Neural cell (in vitro differentiated cells): ENCODE measurements at regions not wholly inside any gene's neighbourhood (a gene's known extent, or its start where the extent isn't known, plus 50 kb on each side); places are given as distances from the start of the nearest gene placed in this dataset.
"Not testable (repeated sequence)": the region's sequence is repeated elsewhere in the genome, so short reads cannot be mapped to it uniquely, and the experiment has no call there.

Experiments
- H2AFZ ChIP-seq: fragments of 200-600, 300-800 bp; sonication (generic), shearing (Covaris generic); 2 replicates; pipeline ENCODE4 v1.6.0; 2014; ENCODE audit warnings: low read depth, mild to moderate bottlenecking, antibody characterized with exemption, low read length, moderate library complexity
- H3F3A ChIP-seq: fragments of 200-600 bp; shearing (Covaris generic); 2 replicates; pipeline ENCODE4 v1.6.1; 2016; ENCODE audit warnings: mild to moderate bottlenecking, moderate library complexity, mixed read lengths, antibody characterized with exemption, low read length; ENCODE audit not compliant: insufficient read depth, poor library complexity, severe bottlenecking
- H3K27ac ChIP-seq: fragments of 200-600, 300-800 bp; sonication (generic), shearing (Covaris generic); 2 replicates; pipeline ENCODE4 v1.5.1; 2014; ENCODE audit warnings: mild to moderate bottlenecking, low read length, moderate library complexity
- H3K27me3 ChIP-seq: fragments of 300-800, 200-600 bp; sonication (generic), shearing (Covaris generic); 2 replicates; pipeline ENCODE4 v1.6.0; 2014; ENCODE audit warnings: mild to moderate bottlenecking, low read depth, low read length, moderate library complexity; ENCODE audit not compliant: insufficient read depth
- H3K36me3 ChIP-seq: fragments of 300-800, 200-600 bp; sonication (generic), shearing (Covaris generic); 2 replicates; pipeline ENCODE4 v1.5.1; 2014; ENCODE audit warnings: mild to moderate bottlenecking, antibody characterized with exemption, low read length, moderate library complexity; ENCODE audit not compliant: insufficient read depth
- H3K4me2 ChIP-seq: fragments of 300-800, 200-600 bp; sonication (generic), shearing (Covaris generic); 2 replicates; pipeline ENCODE4 v1.6.0; 2014; ENCODE audit warnings: mild to moderate bottlenecking, low read length
- H3K4me3 ChIP-seq: fragments of 300-800, 200-600 bp; sonication (generic), shearing (Covaris generic); 2 replicates; pipeline ENCODE4 v1.5.1; 2014; ENCODE audit warnings: mild to moderate bottlenecking, low read length, moderate library complexity
- H3K79me2 ChIP-seq: fragments of 200-600 bp; shearing (Covaris generic); replicated peaks from 2 replicates; pipeline ENCODE4 v1.6.0; 2014; ENCODE audit warnings: mild to moderate bottlenecking, low read length, moderate library complexity; ENCODE audit not compliant: insufficient read depth
- H3K9ac ChIP-seq: fragments of 300-800, 200-600 bp; sonication (generic), shearing (Covaris generic); 2 replicates; pipeline ENCODE4 v1.6.1; 2016; ENCODE audit warnings: mild to moderate bottlenecking, low read length, mixed read lengths
- H3K9me2 ChIP-seq: fragments of 200-600 bp; shearing (Covaris generic); 2 replicates; pipeline ENCODE4 v1.6.1; 2016; ENCODE audit warnings: mild to moderate bottlenecking, low read length, mixed read lengths; ENCODE audit not compliant: insufficient read depth
- H3K9me3 ChIP-seq: fragments of 200-600, 300-800 bp; sonication (generic), shearing (Covaris generic); 2 replicates; pipeline ENCODE4 v1.6.1; 2016; ENCODE audit warnings: mild to moderate bottlenecking, mixed run types, low read length, moderate library complexity, mixed read lengths
- H4K20me1 ChIP-seq: fragments of 200-600 bp; shearing (Covaris generic); 2 replicates; pipeline ENCODE4 v1.6.1; 2016; ENCODE audit warnings: mild to moderate bottlenecking, mixed run types; ENCODE audit not compliant: insufficient read depth
- CTCF ChIP-seq: fragments of 450-650 bp; IDR thresholded peaks from 2 replicates; pipeline ENCODE4 v1.5.1; 2014; ENCODE audit warnings: antibody characterized with exemption, mild to moderate bottlenecking, moderate library complexity; ENCODE audit not compliant: poor library complexity, severe bottlenecking
- EP300 ChIP-seq: fragments of 450-650 bp; conservative IDR thresholded peaks from 2 replicates; pipeline ENCODE4 v1.6.1; 2014; ENCODE audit warnings: antibody characterized with exemption, mild to moderate bottlenecking, moderate library complexity; ENCODE audit not compliant: poor library complexity, severe bottlenecking
- EZH2 ChIP-seq: fragments of 200-600, 300-800 bp; shearing (Covaris generic), sonication (generic); IDR thresholded peaks from 2 replicates; pipeline ENCODE4 v1.6.1; 2014; ENCODE audit warnings: antibody characterized with exemption, low read length, borderline replicate concordance, mild to moderate bottlenecking; ENCODE audit not compliant: insufficient read depth, poor library complexity, severe bottlenecking
- MXI1 ChIP-seq: fragments of 450-650 bp; conservative IDR thresholded peaks from 2 replicates; pipeline ENCODE4 v1.6.1; 2014; ENCODE audit warnings: antibody characterized with exemption, mild to moderate bottlenecking; ENCODE audit not compliant: poor library complexity, severe bottlenecking
- POLR2AphosphoS5 ChIP-seq: IDR thresholded peaks from 2 replicates; pipeline ENCODE4 v1.6.1; 2012
- RAD21 ChIP-seq: fragments of 450-650 bp; conservative IDR thresholded peaks from 2 replicates; pipeline ENCODE4 v1.6.1; 2014; ENCODE audit warnings: antibody characterized with exemption, mild to moderate bottlenecking, moderate library complexity
- REST ChIP-seq: IDR thresholded peaks from 2 replicates; pipeline ENCODE4 v1.6.1; 2012; ENCODE audit warnings: borderline replicate concordance
- SMC3 ChIP-seq: fragments of 450-650 bp; conservative IDR thresholded peaks from 2 replicates; pipeline ENCODE4 v1.6.1; 2014; ENCODE audit warnings: antibody characterized with exemption, mild to moderate bottlenecking, moderate library complexity; ENCODE audit not compliant: poor library complexity
- TAF1 ChIP-seq: IDR thresholded peaks from 2 replicates; pipeline ENCODE4 v1.6.1; 2012; ENCODE audit warnings: low read depth

- H3K4me3 ChIP-seq: not testable (repeated sequence)
Measured at GRCh38 chr10:64702086-64702485, 1180.9 kb downstream of the REEP3 start.

GRCh38 chr10:64708884-64709681 lies 1187.9 kb downstream of the REEP3 start:
- Histone ChIP-seq H3K27ac (no peak overlapping the region), H3K36me3 (no peaks in the 10 kb centered on the region), H3K9ac (no peak overlapping the region), H3K27me3 (no peaks in the 10 kb centered on the region), H3K4me3 (no peak overlapping the region), H2AFZ (no peak overlapping the region), H3K4me2 (no peak overlapping the region), H3K9me3 (no peaks in the 10 kb centered on the region), H4K20me1 (no peaks in the 10 kb centered on the region), H3F3A (no peaks in the 10 kb centered on the region), H3K9me2 (no peaks in the 10 kb centered on the region), H3K79me2 (no peaks in the 10 kb centered on the region)
- TF ChIP-seq POLR2AphosphoS5: no peak
- no peak for TF ChIP-seq REST
- no peak for TF ChIP-seq CTCF
- no peak for TF ChIP-seq EP300
- TF ChIP-seq EZH2: no peak
- no peak for TF ChIP-seq RAD21
- TF ChIP-seq SMC3: no peak
- TF ChIP-seq TAF1: no peak

More at GRCh38 chr10:64702086-64702485, 1180.9 kb downstream of the REEP3 start:
- H3F3A ChIP-seq, H2AFZ ChIP-seq, H3K79me2 ChIP-seq, H3K9ac ChIP-seq, H4K20me1 ChIP-seq, H3K9me2 ChIP-seq, H3K27me3 ChIP-seq, H3K9me3 ChIP-seq, H3K27ac ChIP-seq, H3K36me3 ChIP-seq, H3K4me2 ChIP-seq: not testable (repeated sequence)

GRCh38 chr10:64726466-64726865 lies 1205.3 kb downstream of the REEP3 start:
- Histone ChIP-seq H3K4me3 (no peak overlapping the region), H3K79me2 (no peaks in the 10 kb centered on the region), H3K9ac (no peak overlapping the region), H3K36me3 (no peaks in the 10 kb centered on the region), H3K27ac (no peak overlapping the region), H3K4me2 (no peak overlapping the region), H4K20me1 (no peaks in the 10 kb centered on the region), H3K27me3 (no peaks in the 10 kb centered on the region), H2AFZ (no peak overlapping the region), H3K9me2 (no peaks in the 10 kb centered on the region), H3F3A (no peaks in the 10 kb centered on the region), H3K9me3 (no peaks in the 10 kb centered on the region)
- TF ChIP-seq RAD21: no peak
- TF ChIP-seq MXI1: no peak
- no peak for TF ChIP-seq SMC3
- no peak for TF ChIP-seq TAF1
- TF ChIP-seq EP300: no peak
- TF ChIP-seq POLR2AphosphoS5: no peak
- no peak for TF ChIP-seq REST
- TF ChIP-seq EZH2: no peak
